ENCODE measurements at regions not wholly inside any gene's neighbourhood (a gene's known extent, or its start where the extent isn't known, plus 50 kb on each side); places are given as distances from the start of the nearest gene placed in this dataset.
A peak's percentile ranks its signal among the peaks of the same experiment; 100 is the strongest.
"Not testable (repeated sequence)": the region's sequence is repeated elsewhere in the genome, so short reads cannot be mapped to it uniquely, and the experiment has no call there.

- no peak for DNase-seq
Observed at GRCh38 chr14:100421756-100422470, 98.8 kb downstream of the SLC25A47 start.

- DNase-seq: no peak
Observed at GRCh38 chr14:100422556-100423316, 99.6 kb downstream of the SLC25A47 start.

- DNase-seq: no peak
Observed at GRCh38 chr14:100423317-100424010, 100.3 kb downstream of the SLC25A47 start.

- DNase-seq: no peak
Observed at GRCh38 chr14:100424504-100425428, 101.6 kb downstream of the SLC25A47 start.

GRCh38 chr14:100425429-100425827 is 102.3 kb downstream of the SLC25A47 start:
- DNase-seq: peak in 1 of 3 experiments; percentile 36

GRCh38 chr14:100426314-100426713 is 103.2 kb downstream of the SLC25A47 start:
- peak in 2 of 3 experiments; percentile 27 to 48 for DNase-seq

GRCh38 chr14:100427166-100427565 is 104.0 kb downstream of the SLC25A47 start:
- DNase-seq: no peak

- no peak for DNase-seq
Observed at GRCh38 chr14:100428727-100429126, 105.6 kb downstream of the SLC25A47 start.

- DNase-seq: no peak
Observed at GRCh38 chr14:100429537-100429936, 106.4 kb downstream of the SLC25A47 start.

GRCh38 chr14:100430571-100430970 is 107.4 kb downstream of the SLC25A47 start:
- no peak for DNase-seq

- DNase-seq: not testable (repeated sequence)
Observed at GRCh38 chr14:100431461-100431860, 108.3 kb downstream of the SLC25A47 start.

- DNase-seq: no peak
Observed at GRCh38 chr14:100432652-100433427, 109.7 kb downstream of the SLC25A47 start.

GRCh38 chr14:100433428-100433814 is 110.3 kb downstream of the SLC25A47 start:
- no peak for DNase-seq

GRCh38 chr14:100434033-100434601 is 111.0 kb downstream of the SLC25A47 start:
- no peak for DNase-seq

GRCh38 chr14:100434911-100435438 is 111.8 kb downstream of the SLC25A47 start:
- DNase-seq: no peak

GRCh38 chr14:100435459-100435858 is 112.3 kb downstream of the SLC25A47 start:
- DNase-seq: no peak

GRCh38 chr14:100436745-100437406 is 113.7 kb downstream of the SLC25A47 start:
- DNase-seq: no peak

GRCh38 chr14:100438271-100438670 is 115.1 kb downstream of the SLC25A47 start:
- DNase-seq: no peak

- peak in 1 of 3 experiments; percentile 32 for DNase-seq
Observed at GRCh38 chr14:100438678-100439592, 115.8 kb downstream of the SLC25A47 start.
